ENCODE measurements at regions not wholly inside any gene's neighbourhood (a gene's known extent, or its start where the extent isn't known, plus 50 kb on each side); places are given as distances from the start of the nearest gene placed in this dataset.

- no peak for DNase-seq
Observed at GRCh38 chr15:69797615-69798014, 300.1 kb downstream of the TLE3 start.

GRCh38 chr15:69798481-69799250 is 299.1 kb downstream of the TLE3 start:
- no peak for DNase-seq

GRCh38 chr15:69801144-69801543 is 296.6 kb downstream of the TLE3 start:
- DNase-seq: no peak

- no peak for DNase-seq
Observed at GRCh38 chr15:69802432-69802831, 295.3 kb downstream of the TLE3 start.

- DNase-seq: no peak
Observed at GRCh38 chr15:69804786-69805185, 292.9 kb downstream of the TLE3 start.

GRCh38 chr15:69805248-69805953 is 292.3 kb downstream of the TLE3 start:
- DNase-seq: no peak

- DNase-seq: no peak
Observed at GRCh38 chr15:69806287-69806915, 291.3 kb downstream of the TLE3 start.

GRCh38 chr15:69807721-69808120 is 290.0 kb downstream of the TLE3 start:
- DNase-seq: no peak

GRCh38 chr15:69808756-69809155 is 289.0 kb downstream of the TLE3 start:
- no peak for DNase-seq

- no peak for DNase-seq
Observed at GRCh38 chr15:69809421-69809820, 288.3 kb downstream of the TLE3 start.

GRCh38 chr15:69810431-69811354 is 287.0 kb downstream of the TLE3 start:
- DNase-seq: no peak

- no peak for DNase-seq
Observed at GRCh38 chr15:69812861-69813261, 284.9 kb downstream of the TLE3 start.

GRCh38 chr15:69813881-69814280 is 283.8 kb downstream of the TLE3 start:
- no peak for DNase-seq

GRCh38 chr15:69814932-69815331 is 282.8 kb downstream of the TLE3 start:
- DNase-seq: no peak

- DNase-seq: no peak
Observed at GRCh38 chr15:69815793-69816192, 281.9 kb downstream of the TLE3 start.

GRCh38 chr15:69816522-69816921 is 281.2 kb downstream of the TLE3 start:
- no peak for DNase-seq

- DNase-seq: no peak
Observed at GRCh38 chr15:69818529-69818928, 279.2 kb downstream of the TLE3 start.

- no peak for DNase-seq
Observed at GRCh38 chr15:69819371-69819770, 278.3 kb downstream of the TLE3 start.

- DNase-seq: no peak
Observed at GRCh38 chr15:69820819-69821218, 276.9 kb downstream of the TLE3 start.

- DNase-seq: no peak
Observed at GRCh38 chr15:69823223-69823907, 274.4 kb downstream of the TLE3 start.

GRCh38 chr15:69824075-69824876 is 273.4 kb downstream of the TLE3 start:
- no peak for DNase-seq

Measured in T-helper 1 cell (primary cell).